Stomach (tissue), 4 donors: ENCODE measurements at regions not wholly inside any gene's neighbourhood (a gene's known extent, or its start where the extent isn't known, plus 50 kb on each side); places are given as distances from the start of the nearest gene placed in this dataset.

Experiments
- EP300 ChIP-seq: sonication (generic); formaldehyde crosslinking; IDR thresholded peaks from one replicate; pipeline ENCODE4 v1.6.1; 2017; ENCODE audit warnings: antibody characterized with exemption
- POLR2A ChIP-seq, 4 donors: fragments of 450-650 bp; IDR thresholded peaks; one replicate each; pipeline ENCODE4 v1.6.1; 2016; ENCODE audit warnings: antibody characterized with exemption in 4 of 4, control low read depth in 2 of 4, mild to moderate bottlenecking in 1 of 4, moderate library complexity in 1 of 4
- POLR2AphosphoS5 ChIP-seq, 3 donors: sonication (generic); formaldehyde crosslinking; IDR thresholded peaks; one replicate each; pipeline ENCODE4 v1.6.1; 2016; ENCODE audit warnings: antibody characterized with exemption in 3 of 3
- TF ChIP-seq, protein P1 (sequence below), 7 experiments: fragments of 450-650 bp in 4 of 7; fragments of 200-600 bp in 3 of 7; sonication (generic) in 3 of 7; IDR thresholded peaks; one replicate each; pipeline ENCODE4 v1.5.1; 2016 to 2019; ENCODE audit warnings: antibody characterized with exemption in 7 of 7, control low read depth in 2 of 7, mild to moderate bottlenecking in 1 of 7

- TF ChIP-seq, protein P1, sequence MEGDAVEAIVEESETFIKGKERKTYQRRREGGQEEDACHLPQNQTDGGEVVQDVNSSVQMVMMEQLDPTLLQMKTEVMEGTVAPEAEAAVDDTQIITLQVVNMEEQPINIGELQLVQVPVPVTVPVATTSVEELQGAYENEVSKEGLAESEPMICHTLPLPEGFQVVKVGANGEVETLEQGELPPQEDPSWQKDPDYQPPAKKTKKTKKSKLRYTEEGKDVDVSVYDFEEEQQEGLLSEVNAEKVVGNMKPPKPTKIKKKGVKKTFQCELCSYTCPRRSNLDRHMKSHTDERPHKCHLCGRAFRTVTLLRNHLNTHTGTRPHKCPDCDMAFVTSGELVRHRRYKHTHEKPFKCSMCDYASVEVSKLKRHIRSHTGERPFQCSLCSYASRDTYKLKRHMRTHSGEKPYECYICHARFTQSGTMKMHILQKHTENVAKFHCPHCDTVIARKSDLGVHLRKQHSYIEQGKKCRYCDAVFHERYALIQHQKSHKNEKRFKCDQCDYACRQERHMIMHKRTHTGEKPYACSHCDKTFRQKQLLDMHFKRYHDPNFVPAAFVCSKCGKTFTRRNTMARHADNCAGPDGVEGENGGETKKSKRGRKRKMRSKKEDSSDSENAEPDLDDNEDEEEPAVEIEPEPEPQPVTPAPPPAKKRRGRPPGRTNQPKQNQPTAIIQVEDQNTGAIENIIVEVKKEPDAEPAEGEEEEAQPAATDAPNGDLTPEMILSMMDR (IDR thresholded peaks at IDR 0.05) = no peak
- no peak for TF ChIP-seq POLR2A (IDR thresholded peaks at IDR 0.05)
- TF ChIP-seq POLR2AphosphoS5 (IDR thresholded peaks at IDR 0.05) = no peak
- no peak for TF ChIP-seq EP300
Measured at GRCh38 chr4:38333219-38333618, 330.8 kb upstream of the KLF3 start.
